CD1c-positive myeloid dendritic cell (primary cell): ENCODE measurements at regions not wholly inside any gene's neighbourhood (a gene's known extent, or its start where the extent isn't known, plus 50 kb on each side); places are given as distances from the start of the nearest gene placed in this dataset.

Source experiments
- DNase-seq: peaks from one replicate; pipeline ENCODE4 v3.0.0-alpha.2; 2016; ENCODE audit errors: extremely low spot score

DNA sequence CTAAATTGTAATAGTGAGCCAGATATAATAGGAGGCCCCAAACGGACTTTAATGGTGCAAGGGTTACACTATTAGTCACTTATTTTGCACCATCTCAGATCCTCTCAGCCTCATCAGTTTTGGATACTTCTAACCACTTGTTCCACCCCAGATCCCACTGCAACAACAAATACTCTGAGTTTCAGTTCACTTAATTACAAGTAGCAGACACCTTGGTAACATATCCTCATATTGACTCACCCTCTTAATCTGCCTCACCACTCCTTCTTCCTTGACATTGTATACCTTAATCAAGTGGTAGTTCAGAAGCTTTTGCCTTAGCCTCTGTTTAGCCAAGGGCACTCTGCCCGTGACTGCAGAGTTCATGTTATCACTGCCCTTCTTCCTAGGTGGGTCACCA, 256.1 kb upstream of the UBASH3B start:
- no peak for DNase-seq

DNA sequence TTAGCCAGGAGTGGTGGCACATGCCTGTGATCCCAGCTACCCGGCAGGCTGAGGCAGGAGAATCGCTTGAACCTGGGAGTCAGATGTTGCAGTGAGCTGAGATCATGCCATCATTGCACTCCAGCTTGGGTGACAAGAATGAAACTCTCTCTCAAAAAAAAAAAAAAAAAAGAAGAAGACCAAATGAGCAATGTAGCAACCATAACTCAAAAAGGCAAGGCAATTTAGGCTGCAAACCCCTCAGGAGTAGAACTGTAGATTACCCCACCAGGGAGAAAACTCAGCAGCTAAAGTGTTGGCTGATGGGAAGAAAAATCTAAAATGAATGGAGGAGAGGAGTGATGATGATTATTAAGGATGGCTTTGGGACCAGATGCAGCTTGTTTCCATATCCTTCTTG, 256.7 kb upstream of the UBASH3B start:
- DNase-seq: no peak

DNA sequence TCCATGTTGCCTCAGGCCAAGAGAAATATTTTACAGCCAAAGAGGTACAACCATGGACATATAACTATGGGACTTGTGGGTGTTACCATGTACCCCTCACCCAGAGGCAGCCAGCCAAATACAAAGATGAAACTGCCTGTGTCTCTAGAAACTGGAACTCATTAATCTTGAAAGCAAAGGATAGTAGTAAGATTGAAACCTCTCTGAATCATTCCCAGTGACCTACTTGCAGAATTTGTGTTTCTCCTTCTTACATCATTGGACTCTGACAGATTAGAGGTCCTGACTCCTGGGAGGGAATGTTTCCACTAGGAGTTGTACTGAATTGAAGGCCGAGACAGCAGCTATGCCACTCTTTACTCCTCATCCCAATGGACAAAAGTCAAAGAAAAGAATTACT, 257.4 kb upstream of the UBASH3B start:
- DNase-seq: no peak

DNA sequence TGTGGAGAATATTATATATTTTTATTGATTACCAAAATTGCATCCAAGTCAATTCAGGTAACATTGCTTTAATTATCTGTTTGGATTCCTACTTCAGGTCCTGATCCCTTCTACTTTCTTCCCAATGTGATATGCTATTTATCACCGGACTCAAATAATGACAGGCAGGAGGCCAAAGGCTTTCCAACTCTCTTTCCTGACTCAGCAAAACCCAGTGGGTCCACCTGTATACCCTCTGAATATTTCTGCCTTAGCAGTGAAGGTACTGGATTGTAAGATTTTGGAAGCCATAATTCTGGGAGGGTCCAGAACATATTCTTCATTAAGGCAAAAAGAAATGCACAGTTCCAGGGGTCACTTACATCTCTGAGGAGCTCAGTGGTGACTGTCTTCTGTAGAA, 260.2 kb upstream of the UBASH3B start:
- no peak for DNase-seq

DNA sequence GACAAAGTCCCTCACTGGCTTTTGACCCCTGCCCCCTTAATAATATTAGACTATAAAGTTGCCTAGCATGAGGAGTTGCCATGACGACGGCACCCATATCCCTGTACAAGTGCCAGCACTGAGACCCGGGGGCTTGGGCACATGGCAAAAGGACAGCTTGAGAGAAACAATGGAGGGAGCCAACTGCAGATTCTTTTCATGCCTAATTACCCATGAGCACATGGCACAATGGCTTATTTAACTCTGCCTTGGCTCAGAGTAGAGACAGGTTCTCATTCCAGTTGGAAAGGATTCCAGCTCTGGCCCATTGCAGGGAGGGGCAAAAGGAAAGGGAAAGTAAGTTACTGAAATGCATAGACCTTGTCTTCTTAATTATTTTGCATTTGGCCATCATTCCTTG, 261.2 kb upstream of the UBASH3B start:
- DNase-seq: no peak

DNA sequence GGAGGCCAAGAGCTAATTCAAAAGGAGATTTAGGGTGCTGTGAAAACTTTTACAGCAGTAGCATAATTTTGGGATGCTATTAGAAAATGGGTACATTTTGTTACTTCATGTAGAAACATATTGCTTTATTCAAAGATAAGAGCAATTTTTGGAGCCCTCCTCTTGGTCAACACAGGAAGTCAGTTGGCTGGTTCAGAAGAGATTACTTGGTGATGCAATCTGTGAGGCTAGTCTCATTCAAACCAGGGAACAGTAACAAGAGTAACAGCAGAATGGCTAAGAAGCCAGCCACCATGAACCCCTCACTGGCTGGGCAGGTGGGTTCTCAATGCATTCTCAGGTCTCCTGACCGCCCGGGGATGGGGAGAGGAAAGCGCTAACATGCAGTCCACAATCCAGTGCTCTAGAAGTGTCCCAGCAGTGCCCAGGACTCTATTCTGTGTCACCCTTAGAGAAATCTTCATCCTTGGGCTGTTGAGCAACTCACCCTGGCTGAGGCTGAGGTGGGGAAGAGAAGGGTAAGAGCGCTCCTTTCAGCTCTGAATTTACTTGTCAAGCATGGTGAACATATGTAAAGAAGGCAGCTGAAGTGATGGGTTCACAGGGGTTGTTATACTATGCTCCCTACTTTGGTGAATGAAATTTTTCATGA, 262.2 kb upstream of the UBASH3B start:
- DNase-seq: no peak

DNA sequence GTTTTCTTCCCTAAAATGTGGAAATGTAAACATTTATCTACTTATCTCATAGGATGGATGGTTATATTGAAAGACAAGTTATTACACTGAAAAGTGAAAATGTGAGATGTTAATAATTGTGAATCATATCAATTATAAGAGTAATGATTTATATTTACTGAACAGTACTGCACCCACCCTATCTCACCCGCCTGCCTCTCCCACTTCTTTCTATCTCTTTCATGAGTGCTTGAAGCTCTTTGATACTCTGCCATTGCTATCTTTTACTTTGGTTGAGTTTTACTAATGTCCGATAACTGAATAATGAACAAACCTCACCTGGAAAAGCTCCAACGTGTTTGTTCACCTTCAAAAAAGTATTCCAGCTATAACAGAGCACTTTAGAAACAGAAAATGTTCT, 263.0 kb upstream of the UBASH3B start:
- DNase-seq: no peak

DNA sequence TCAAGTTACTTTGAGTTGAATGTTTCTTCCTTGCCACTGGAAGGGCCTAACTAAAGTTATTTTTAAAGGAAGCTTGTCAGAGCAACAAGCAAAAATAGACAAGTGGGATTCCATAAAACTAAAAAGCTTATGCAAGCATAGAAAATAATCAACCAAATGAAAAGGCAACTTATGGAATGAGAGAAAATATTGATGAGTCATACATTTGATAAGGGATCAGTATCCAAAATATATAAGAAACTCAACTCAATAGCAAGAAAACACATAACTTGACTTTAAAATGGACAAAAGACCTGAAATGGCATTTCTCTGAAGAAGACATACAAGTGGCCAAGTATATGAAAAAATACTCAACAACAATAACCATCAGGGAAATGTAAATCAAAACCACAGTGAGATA, 264.5 kb upstream of the UBASH3B start:
- no peak for DNase-seq

DNA sequence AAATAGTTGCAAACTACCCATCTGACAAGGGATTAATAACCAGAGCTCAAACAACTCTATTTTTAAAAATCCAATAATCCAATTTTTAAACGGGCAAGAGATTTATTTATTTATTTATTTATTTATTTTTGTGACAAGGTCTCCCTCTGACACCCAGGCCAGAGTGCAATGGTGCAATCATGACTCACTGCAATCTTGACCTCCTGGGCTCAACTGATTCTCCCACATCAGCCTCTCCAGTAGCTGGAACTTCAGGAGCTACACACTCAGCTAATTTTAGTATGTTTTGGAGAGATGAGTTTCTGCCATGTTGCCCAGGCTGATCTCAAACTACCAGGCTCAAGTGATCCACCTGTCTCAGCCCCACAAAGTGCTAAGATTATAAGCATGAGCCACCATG, 267.2 kb upstream of the BLID start:
- no peak for DNase-seq

DNA sequence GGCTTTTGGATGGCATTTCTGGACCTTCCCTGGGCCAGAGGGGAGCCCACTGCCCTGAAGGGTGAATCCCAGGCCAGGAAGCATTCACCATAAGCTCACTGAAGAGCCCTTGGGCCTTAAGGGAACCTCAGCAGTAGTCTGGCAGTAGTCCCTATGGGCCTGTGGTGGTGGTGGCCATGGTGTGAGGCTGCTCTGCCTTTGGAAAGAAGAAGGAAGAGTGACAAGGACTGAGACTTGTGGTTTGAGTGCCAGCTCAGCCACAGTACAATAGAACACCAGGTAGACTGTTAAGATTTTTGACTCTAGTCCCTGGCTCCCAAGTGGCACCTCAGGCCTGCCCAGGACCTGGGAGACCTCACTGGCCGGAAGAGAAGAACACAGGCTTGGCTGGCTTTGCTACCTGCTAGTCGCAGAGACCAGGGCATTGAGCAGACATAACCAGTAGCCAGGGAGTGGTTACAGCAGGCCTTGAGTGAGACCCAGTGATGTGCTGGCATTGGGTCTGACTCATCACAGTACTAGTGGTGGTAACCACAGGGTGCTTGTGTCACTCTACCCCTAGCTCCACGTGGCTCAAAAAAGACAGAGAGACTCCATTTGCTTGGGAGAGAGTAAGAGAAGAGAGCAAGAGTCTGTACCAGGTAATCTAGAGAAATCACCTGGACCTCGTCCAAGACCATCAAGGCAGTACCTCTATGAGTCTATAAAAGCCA, 259.8 kb upstream of the BLID start:
- DNase-seq: no peak

DNA sequence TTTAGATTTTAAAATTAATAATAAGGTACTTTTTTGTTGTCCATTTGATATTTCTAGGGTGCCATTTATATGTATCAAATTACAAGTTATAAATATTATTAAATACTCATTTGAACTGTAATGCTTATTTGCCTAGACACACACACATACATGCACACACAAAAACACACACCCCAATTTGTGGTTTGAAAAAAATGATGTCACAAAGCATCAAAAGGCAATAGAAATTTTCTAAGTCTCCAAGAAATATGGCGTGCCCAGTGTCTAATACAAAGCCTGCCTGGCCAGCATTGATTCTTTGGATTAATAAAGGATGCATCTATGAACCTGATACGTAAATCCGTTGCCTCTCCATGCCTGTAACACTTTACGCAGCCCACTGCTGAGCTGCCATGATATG, 252.8 kb upstream of the BLID start:
- DNase-seq: no peak

DNA sequence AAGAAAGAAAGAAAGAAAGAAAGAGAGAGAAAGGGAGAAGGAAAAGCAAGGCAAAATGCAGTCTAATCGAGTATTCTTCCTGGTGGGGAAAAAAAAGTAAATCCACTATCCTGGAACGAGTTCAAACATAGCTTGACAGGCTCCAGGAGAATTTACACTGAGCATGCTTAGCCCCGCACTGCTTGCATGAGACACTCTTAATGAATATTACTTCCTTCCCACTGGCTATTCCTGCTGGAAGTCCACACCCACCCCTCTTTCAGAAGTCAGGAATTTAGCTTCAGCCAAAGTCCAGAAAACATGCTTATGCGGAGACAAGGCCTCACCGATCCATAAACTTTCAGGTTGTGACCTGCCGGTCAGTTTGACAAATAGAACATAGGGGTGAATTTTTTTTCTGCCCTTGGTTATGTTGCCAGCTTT, 251.8 kb upstream of the BLID start:
- DNase-seq: no peak

DNA sequence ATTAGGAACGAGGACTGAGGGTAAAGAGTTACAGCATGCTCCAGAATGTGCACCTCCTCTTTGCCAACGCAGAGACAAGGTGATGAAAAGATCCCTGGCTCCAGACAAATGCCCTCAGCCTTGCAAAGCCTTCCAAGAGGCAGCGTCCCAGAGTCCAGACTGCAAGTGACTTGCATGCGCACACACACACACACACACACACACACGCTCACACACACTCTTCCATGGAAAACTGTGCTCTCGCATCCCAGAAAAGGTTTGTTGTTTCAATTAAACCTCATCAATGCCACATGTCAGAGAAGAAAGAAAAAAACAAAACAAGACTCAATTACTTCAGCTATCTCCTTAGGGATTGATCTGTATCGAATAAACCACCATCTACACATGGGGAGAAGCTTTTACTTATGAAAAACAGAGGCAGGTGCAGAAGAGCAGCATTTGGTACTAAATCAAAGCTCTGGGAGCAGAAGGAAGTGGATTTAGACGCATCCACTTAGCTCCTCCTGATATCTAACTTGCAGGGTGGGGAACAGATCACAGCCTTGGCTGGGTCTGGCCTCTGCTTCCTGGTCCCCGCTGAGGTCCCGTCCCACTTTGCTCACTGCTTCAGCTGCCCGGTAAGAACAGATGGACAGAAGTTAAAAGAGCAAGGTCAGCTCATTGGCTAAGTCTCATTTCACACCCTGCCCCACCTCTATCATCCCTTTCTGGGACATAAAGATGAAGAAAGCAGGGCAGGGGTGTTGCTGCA, 249.8 kb upstream of the BLID start:
- DNase-seq: no peak

DNA sequence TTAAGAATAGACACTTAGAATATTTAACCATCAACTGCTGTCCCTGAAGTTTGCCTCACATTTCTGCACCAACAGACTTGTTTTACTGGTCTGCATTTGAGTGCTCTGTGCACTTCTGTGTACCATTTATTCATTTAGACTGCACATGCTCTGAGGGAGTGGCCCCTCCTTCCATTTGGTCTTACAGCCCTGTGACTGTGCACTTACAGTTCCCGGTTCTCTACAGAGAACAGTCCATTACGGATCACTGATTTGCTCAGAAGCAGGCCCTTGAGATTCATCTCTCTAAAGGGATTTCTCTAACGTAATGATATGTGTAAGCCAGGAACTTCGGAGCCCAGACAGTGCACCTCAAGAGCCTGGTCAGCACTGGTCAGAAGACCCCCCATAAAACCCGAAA, 247.3 kb upstream of the BLID start:
- peak; percentile 1 for DNase-seq

DNA sequence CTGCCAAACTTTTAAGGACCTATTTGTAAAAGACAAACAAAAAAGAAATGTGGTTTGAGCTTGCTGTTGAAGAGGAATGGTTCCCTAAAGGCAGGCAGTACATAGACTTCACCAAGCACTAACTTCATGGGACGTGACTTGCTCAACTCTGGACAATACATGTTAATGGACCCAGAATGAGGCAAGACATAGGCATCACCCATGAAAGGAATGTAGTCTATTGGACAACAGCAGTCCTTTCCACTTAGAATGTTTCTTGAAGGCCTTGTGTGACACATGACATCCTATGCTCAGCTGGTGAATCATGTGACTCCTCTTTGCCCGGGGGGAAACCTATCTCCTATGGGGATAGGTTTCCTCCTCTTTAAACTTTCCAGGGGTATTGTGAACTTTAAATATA, 246.4 kb upstream of the BLID start:
- DNase-seq: no peak

DNA sequence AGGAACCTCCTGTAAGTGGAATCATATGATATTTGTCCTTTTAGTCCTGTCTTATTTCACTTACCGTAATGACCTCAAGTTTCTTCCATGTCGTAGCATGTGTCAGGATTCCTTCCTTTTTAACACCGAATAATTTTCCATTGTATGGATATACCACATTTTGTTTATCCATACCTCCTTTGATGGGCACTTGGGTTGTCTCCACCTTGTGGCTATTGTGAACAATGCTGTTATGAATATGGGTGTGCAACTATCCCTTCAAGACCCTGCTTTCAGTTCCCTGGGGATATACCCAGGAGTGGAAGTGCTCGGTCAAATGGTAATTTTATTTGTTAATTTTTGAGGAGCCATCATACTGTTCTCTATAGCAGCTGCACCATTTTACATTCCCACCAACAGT, 244.9 kb upstream of the BLID start:
- DNase-seq: no peak

DNA sequence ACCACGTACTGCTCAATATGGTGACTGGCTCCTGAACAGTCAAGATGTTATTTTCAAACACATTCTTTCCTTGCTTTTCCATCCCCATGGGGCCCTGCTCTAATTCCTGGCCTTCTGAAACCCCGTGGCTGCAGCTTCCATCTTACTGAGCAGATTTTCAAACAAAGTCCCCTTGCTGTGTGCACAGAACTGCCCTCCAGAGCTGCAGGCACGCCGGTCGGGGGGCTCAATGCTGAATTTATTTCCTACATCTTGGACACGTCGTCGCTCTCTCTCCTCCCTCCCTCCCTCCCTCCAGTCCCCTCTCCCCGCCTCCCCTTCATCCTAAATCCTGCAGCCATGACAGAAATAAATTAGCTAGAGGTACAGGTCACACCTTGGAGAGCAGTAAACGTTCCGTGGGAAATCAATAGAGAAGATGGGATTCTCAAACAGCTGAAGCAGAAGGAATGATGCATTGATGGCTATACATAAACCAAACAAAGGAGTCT, 243.1 kb upstream of the BLID start:
- no peak for DNase-seq

DNA sequence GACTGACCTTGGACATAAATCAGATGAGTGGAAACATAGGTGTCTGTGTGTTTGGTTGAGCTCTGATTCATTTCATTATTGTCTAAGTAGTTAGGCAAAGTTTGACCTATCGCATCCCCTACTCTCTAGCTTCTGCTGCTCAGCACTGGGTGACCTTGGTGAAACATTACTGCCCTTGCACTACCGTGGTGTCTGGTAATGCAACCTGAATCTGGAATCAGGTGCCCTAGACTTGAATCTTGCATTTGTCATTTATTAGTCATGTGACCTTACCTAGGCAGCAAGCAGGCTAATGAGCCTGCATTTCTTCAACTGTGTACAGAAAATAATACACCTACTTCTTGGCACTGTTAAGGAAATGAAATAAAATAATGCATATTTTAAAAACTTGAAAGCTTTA, 242.3 kb upstream of the BLID start:
- DNase-seq: no peak

DNA sequence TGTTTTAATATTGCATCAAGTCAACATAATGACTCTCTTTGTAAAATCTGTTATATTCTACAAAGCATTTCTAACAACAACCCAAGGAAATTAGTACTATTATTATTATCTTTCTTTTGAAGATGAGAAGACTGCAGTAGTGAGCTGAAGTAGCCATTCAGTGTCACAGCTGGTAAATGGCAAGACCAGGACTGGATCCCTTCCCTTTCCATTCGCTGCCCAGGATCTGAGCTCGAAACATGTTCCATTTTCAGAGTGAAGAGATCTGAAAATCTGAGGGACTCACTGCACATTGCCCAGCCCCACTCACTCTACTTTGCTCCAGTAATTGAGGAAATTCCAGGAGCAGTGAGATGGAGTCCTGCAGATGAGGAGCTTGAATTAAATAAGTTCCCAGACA, 240.0 kb upstream of the BLID start:
- DNase-seq: no peak

DNA sequence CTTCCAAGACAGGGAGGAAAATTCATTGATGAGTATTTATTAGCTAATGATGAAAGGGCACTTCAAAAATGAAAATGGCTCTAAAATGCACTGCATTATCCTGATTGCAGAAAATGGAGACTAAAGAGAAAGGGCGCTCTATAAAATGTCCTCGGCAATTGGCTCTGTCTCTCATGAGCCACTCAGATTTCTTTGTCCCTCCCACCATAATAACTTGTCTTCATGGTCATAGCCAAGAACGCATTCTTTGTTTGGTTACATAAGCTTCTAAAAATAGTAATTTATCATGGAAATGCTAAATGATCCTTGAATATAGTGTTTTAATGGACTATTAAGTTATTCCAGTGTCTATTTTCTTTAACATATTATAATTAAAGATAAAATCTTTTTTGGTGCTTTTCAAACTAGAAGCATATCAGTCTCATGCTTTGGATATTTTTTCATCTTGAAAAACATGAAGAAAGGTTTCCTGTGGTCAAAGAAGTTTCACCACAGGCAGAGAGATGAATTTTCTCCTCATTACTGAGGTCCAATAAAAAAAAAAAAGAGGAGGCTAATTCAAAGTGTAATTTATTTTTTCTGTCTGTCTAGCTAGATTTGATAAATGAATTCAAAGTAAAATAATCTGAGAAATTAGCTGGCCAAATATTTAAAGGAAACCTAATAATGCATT, 238.1 kb upstream of the BLID start:
- DNase-seq: no peak

DNA sequence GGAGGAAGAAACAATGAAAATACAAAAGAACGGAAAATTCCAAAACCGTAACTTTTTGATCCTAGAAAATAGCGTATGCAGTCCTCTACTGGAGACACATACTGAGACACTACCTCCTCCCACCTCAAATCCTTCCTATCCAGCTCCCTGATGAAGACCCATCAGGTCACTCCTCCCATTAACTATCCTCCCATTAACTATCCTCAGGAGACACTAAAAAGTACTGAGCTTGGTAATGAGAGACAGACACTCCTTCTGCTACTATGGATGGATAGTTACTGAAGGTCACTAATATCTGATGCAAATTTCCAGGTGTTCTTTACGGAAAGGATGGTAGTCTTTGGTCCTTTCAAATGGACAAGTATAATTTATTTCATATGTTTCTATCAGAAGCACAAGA, 237.5 kb upstream of the BLID start:
- no peak for DNase-seq

DNA sequence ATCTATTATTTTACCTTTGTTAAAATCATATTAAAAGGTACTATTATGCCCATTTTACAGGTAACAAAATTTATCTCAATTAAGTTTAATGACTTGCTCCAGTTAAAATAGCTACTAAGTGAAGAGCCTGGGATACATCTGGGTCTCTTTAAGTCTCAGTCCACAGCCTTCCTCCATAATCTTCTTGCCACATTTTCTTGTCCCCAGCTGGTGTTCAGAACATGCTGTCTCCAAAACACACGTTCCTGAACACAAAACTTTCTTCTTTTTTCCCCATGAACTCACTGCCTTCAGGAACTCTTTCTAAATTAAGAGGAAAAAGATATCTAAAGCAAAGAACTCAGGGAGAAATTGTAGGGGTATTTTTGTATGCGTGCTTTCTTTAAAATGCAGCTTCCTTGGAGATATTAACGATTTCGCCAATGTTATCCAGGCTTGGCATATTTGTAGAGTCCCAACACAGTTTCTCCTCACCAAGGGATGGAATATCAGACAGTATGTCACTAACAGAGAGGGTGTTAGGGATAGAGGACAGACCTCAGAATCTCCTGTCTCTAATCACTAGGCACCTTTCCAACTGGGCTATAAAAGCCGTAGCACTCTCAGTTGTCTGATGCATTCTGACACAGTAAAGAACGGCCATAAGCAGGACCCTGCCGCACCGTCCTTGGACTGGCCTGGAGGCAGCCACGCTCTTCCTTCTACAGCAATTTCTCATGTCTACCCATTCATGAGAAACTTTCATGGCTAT, 232.8 kb upstream of the BLID start:
- no peak for DNase-seq
